Vagina (tissue), 2 donors: ENCODE measurements at regions not wholly inside any gene's neighbourhood (a gene's known extent, or its start where the extent isn't known, plus 50 kb on each side); places are given as distances from the start of the nearest gene placed in this dataset.

Experiments
- CTCF ChIP-seq, 3 experiments: fragments of 450-650 bp in 2 of 3; fragments of 200-600 bp in 1 of 3; sonication (generic) in 1 of 3; IDR thresholded peaks; one replicate each; pipeline ENCODE4 v1.5.1; 2017 to 2019; ENCODE audit warnings: antibody characterized with exemption in 3 of 3, mild to moderate bottlenecking in 2 of 3, moderate library complexity in 2 of 3
- POLR2A ChIP-seq, 2 donors: fragments of 450-650 bp; IDR thresholded peaks; one replicate each; pipeline ENCODE4 v1.6.1; 2017; ENCODE audit warnings: antibody characterized with exemption in 2 of 2, mild to moderate bottlenecking in 2 of 2, moderate library complexity in 2 of 2

DNA sequence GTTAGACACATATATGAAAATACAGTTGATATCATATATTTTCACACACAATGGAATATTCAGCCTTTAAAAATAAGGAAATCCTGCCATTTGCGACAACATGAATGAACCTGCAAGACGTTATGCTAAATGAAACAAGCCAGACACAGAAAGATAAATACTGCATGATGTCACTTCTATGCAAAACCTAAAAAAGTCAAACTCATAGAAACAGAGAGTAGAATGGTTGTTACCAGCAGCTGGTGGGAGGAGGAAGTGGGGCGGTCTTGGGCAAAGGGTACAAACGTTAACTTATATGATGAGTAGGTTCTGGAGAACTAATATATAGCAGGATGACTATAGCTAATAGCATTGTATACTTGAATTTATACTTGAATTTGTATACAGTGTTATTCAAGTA, 213.2 kb upstream of the NR2F2 start:
- TF ChIP-seq POLR2A (IDR thresholded peaks at IDR 0.05) (no peak), CTCF (IDR thresholded peaks at IDR 0.05) (no peak)
